ENCODE measurements at regions not wholly inside any gene's neighbourhood (a gene's known extent, or its start where the extent isn't known, plus 50 kb on each side); places are given as distances from the start of the nearest gene placed in this dataset.

GRCh38 chr2:181837563-181837962, 54.0 kb upstream of the ITPRID2 start:
- no peak overlapping the region for H3K27ac Mint-ChIP-seq
- H3K9me3 Mint-ChIP-seq, result no peaks in the 10 kb centered on the region
- H3K36me3 Mint-ChIP-seq (ENCODE audit: low read depth), result no peaks in the 10 kb centered on the region
- POLR2A ChIA-PET, result no interaction called here
- no peak for DNase-seq
- H3K4me1 Mint-ChIP-seq, result no peaks in the 10 kb centered on the region
- peaks cover 28% of the 10 kb centered on the region for H3K27me3 Mint-ChIP-seq
- CTCF ChIA-PET, result no interaction called here
- no peak overlapping the region for H3K4me3 Mint-ChIP-seq

DNA sequence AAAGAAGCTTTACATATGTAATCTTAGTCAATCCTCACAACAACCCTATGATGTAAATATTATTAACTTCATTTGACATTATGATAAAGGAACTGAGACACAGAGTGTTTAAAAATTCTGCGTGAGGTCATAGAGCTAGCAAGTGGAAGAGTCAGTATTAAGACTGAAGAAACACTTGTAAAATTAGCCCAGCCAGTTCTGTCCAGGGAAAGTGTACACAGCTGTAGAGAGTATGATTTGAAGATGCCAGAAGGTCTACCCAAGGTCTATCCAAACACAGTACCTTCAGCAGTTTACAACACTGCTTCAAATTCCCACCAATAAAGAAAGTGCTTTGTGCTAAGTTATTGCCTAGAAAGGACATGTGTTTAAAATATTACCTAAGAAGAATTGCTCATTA, 51.7 kb upstream of the ITPRID2 start:
- CTCF ChIA-PET, result no interaction called here
- no peaks in the 10 kb centered on the region for H3K36me3 Mint-ChIP-seq (ENCODE audit: low read depth)
- H3K27me3 Mint-ChIP-seq, result peaks cover 35% of the 10 kb centered on the region
- H3K4me1 Mint-ChIP-seq, result no peaks in the 10 kb centered on the region
- no peak overlapping the region for H3K4me3 Mint-ChIP-seq
- POLR2A ChIA-PET, result no interaction called here
- H3K27ac Mint-ChIP-seq, result no peak overlapping the region
- no peak for DNase-seq
- H3K9me3 Mint-ChIP-seq, result no peaks in the 10 kb centered on the region

DNA sequence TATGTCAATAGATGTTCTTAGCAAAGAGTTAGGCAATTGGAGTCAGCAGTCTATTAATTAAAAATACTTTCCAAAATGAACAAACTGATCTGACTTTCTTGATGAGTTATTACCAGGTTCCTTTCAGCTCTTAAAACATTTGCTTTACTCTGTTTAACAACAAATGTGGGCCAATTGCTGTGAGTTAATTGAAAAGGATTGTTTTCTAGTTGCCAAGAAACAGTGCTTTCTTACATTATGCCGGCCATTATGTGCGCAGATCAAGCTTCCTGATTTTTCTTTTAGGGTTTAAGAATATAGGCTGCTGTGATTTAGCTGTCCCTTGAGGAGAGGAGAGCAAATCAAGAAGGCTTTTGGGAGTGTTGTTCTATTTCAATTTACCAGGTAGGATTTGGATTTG, 50.5 kb upstream of the ITPRID2 start:
- H3K27me3 Mint-ChIP-seq, result peaks cover 35% of the 10 kb centered on the region
- POLR2A ChIA-PET, result no interaction called here
- no peaks in the 10 kb centered on the region for H3K9me3 Mint-ChIP-seq
- H3K4me3 Mint-ChIP-seq, result no peak overlapping the region
- no peaks in the 10 kb centered on the region for H3K36me3 Mint-ChIP-seq (ENCODE audit: low read depth)
- no peaks in the 10 kb centered on the region for H3K4me1 Mint-ChIP-seq
- no peak overlapping the region for H3K27ac Mint-ChIP-seq
- CTCF ChIA-PET, result no interaction called here
- no peak for DNase-seq

All from activated CD4-positive, alpha-beta T cell treated with anti-CD3 and anti-CD28 coated beads, Interleukin-2, amount 10 ng/mL, durations not matched to agents 7 days and 5 days (primary cell).